Stimulated activated CD4-positive, alpha-beta T cell treated with anti-CD3 and anti-CD28 coated beads, Interleukin-1b, Interleukin-23, amount 100 ng/mL, for 48 hours (primary cell): ENCODE measurements at regions not wholly inside any gene's neighbourhood (a gene's known extent, or its start where the extent isn't known, plus 50 kb on each side); places are given as distances from the start of the nearest gene placed in this dataset.
"Not testable (repeated sequence)": the region's sequence is repeated elsewhere in the genome, so short reads cannot be mapped to it uniquely, and the experiment has no call there.

Source experiments
- DNase-seq: peaks from one replicate; pipeline ENCODE4 v3.0.0-alpha.2; 2020

DNA sequence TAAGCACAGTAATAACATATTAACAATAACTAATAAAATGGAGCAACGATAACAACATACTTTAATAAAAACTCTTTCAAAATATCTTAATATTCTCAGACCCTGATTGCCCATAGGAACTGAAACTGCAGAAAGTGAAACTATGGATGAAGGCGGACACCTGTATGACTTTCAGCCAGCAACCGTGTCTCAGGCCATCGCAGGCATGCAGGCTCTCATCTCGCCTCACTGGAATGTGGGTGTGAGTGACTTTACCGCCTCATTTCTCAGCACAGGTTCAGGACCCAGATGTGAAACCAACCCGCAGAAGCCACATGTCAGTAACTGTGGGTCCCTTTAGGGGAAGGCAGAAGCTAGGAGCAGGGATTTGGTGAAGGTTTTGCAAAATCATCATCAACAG is 539.1 kb downstream of the FAM181B start:
- DNase-seq: no peak

DNA sequence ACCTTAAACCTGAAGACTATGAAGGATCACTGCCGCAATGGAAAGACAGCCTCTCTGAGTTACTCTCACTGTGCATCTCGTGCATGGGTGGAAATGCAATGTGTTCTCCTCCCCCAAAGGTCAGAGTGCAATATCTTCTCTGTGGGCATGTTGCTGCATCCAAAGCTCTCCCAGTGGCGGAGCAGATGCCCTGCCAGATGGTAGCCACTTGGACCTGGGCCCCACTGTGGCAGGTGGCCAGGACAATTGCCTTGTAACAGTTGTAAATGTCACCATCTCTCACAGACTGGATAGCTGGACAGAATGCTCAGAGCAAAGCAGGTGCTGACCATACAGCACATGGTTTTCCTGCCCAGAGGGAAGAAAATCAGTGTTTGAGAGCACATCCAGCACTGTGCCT is 542.0 kb downstream of the FAM181B start:
- no peak for DNase-seq

DNA sequence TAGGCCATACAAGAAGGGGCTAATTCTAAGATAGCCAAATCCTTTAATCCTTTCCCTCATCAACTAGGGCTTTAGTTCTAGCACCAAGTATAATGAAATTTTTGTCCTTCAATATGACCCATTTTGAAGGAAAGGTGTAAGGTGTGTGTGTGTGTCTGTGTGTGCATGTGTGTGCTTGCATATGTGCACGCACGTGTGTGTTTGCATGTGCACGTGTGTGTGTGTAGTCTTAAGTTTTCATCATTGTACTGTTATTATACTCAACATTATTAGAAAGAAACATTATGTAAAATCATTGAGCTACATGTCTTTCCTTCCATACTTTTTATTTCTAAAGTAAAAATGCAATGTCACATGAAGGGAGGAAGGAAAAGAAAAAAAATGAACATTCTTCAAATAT is 547.7 kb downstream of the FAM181B start:
- DNase-seq: no peak

DNA sequence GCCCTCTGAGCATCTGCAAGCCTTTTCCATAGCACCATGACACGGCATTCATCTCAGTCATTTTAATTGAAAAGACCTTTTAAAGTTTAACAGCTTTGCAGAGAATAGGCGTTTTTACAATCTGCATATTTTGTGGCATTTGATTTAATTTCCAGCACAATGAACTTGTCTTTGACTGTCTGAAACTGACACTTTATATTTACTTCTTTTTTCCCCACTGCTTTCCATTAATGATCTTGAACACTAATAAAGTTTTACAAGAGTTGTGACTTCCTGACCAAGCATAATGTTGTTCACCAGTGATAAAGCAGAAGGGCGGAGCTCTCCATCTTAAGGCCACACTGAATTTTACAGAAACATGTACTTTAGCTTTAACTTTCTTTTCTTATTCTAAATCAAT is 548.7 kb downstream of the FAM181B start:
- DNase-seq: no peak

DNA sequence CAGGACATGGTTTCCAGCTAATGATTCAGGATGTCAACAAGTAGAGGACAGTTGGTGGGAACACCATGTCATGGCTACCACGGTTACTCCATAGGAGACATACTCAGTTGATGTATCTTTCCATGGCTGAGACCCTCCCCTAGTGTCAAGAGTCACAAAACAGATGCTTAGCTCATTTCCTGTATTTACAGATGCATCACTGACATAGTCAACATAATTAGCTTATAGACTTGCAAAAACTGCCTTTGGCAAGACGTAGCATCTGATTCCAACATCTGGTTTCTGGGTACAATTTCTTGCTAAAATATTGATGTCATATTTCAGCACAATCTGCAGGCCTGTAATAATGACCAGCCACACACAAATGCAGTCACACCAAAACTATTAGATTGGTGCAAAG is 550.3 kb downstream of the FAM181B start:
- DNase-seq: no peak

DNA sequence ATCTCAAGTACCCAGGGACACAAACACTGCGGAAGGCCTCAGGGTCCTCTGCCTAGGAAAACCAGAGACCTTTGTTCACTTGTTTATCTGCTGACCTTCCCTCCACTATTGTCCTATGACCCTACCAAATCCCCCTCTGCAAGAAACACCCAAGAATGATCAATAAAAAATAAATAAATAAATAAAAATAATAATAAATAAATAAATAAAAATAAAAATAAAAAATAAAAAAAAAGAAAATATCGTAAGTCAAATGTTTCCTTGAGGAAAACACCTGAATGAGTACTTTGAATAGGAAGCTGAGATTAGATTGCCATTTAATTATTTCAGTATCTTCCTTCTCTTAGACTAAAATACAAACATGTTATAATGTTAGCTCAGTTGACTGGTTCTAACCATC is 551.0 kb downstream of the FAM181B start:
- DNase-seq: not testable (repeated sequence)

DNA sequence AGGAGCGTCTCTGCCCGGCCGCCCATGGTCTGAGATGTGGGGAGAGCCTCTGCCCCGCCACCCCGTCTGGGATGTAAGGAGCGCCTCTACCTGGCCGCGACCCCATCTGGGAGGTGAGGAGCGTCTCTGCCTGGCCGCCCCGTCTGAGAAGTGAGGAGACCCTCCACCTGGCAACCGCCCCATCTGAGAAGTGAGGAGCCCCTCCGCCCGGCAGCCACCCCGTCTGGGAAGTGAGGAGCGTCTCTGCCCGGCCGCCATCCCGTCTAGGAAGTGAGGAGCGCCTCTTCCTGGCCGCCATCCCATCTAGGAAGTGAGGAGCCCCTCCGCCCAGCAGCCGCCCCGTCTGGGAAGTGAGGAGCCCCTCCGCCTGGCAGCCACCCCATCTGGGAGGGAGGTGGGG is 551.9 kb downstream of the FAM181B start:
- DNase-seq: not testable (repeated sequence)

DNA sequence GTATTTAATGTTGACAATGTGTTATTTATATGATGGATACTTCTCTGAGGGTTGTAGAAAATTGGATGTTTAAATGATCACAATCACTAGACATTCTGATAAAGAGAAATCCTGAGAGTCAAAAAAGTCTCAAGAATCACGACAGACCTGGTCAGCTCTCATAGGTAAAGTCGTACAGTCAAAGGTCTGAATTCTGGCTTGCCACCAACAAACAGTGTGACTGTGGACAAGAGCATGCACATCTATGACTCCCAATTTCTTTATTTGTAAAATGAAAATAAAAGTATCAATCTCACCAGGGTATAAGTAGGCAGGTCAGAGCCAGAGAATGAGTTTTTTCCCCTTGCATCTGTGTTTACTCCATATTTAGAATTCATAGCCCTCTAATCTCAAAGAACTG is 556.7 kb downstream of the FAM181B start:
- DNase-seq: no peak

DNA sequence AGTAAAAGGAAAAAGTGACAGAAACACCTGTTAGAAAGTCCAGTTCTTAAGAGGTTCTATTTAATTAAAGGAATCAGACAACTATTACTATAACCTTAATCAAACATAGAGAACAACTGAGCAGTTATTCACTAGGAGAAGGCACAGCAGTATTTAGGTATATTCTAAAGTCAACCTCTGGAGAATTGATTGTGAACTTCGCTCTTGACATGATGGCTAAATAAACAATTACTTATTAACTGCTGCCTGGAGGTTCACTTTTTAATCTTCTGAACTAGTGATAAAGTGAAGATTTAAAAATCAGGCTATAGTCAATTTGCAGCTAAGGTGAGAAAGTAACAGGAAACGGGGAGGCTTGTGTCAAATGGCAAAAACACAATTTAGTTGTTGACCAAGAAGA is 557.3 kb downstream of the FAM181B start:
- DNase-seq: no peak

DNA sequence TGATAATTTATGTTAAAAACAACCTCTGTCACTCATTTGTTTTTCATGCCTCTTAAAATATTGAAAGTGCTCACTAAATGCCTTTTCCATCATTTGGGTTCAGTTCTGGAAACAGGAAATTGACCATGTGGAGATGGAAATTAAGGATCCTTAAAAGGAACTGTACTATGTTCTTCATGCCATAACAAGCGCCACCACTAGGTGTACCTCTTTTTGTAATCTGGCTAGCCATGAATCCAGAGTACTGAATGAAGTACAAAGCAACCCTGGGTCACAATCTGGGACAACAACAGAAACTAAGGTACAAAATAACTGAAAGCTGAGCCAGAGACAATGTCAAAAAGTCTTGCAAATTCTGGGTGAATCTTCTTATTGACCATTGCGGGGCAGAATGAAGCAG is 559.1 kb downstream of the FAM181B start:
- DNase-seq: no peak

DNA sequence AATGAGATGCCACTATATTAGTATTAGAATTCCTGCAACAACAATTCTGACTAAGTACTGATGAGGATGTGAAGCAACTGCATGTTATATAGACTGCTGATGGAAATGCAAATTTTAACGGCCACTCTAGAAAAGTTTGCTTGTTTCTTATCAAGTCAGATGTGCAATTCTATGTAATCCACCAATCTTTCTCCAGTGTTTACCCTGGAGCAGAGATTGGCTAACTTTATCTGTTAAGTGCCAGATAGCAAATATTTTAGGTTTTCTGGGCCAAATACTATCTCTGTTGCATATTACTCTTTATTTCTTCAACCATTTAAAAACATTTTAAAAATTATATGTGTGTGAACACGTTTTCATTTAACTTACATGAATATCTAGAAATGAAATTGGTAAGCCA is 586.9 kb downstream of the FAM181B start:
- DNase-seq: no peak

DNA sequence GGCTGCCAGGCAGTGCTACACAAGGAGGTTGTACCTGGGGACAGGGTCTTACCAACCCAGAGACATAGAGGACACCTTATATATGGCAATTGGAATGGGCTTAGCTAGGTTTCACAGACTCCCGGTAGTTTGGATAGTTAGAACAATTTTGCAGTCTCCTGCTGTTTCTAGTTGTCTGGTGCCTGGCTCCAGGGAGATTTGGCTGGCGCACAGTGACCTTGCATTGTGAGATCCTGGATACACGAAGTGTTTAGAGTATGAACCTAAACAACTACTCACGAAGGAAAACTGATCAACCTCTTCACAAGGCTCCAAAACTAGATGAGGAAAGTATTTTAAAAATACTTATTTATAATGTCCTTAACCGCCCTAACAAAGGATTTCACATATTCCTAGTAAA is 614.7 kb downstream of the FAM181B start:
- no peak for DNase-seq

DNA sequence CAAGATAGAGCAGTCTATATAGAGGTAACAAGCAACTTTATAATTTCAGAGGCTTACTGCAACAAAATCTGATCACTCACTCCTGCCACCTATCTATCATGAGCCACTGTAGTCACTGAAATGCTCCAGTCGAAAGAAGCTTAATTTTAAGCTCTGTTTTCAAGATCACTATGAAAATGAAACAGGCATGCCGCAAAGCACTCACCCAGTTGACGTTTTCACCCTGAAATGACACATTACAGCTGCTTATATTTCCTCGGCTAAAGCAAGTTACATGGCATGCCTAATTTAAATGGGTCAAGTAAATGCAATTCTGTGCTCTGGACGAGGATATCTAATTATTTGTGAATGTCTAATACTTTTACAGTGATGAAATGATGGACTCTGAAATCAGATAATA is 616.3 kb downstream of the FAM181B start:
- no peak for DNase-seq

DNA sequence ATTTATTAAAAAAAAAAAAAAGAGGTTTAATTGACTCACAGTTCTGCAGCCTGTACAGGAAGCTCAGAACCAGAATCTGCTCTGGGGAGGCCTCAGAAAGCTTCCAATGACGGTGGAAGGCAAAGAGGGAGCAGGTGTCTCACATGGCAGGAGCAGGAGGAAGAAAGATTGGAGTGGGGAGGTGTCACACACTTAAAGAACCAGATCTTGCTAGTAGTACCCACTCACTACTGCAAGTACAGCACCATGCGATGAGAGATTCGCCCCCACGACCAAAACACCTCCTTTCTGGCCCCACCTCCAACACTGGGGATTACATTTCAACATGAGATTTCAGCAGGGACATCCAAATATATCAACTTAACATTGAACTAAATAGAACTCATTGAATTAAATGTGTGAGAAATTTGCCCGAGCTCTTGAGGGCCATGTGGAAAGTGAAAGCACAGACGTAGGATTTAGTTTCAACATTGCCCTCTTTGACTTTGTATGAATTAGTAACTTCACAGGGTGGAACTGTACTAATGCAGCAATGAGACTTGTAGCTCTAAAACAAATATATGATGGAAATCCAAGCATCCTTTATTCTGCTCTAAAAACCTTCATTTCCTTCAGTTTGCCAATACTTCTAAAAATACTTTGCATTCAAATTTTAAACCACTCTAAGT is 628.2 kb downstream of the FAM181B start:
- no peak for DNase-seq

DNA sequence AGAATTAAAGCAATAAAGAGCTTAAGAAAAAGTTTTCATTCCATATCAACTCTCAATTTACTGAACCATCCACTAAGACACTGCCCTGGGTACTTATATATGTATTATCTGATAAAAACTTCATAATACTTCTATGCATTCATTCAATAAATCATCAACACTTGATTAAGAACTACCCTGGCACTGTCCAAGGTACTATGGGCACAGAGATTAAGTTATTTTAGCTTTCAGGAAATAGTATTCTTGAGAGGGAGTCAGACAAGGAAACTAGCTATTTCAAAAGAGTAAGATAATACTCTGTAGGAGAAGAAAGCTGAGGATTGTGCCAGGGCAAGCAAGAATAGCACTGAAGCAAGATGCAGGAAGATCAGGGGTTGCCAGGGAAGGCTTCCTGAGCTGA is 640.8 kb downstream of the FAM181B start:
- DNase-seq: no peak

DNA sequence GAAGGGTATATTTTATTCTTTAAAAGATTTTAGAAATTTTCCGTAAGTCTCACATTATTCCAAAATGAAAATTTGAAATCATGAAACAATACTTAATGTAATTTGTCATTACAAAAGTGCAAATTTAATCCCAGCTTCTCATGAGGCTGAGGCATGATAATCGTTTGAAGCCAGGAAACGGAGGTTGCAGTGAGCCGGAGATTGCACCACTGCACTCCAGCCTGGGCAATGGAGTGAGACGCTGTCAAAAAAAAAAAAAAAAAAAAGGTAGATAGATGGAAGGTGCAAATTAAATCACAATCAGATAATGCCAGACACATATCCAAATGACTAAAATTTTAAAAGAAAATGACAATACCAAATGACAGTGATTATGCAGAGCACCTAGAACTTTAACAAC is 644.2 kb downstream of the FAM181B start:
- no peak for DNase-seq

DNA sequence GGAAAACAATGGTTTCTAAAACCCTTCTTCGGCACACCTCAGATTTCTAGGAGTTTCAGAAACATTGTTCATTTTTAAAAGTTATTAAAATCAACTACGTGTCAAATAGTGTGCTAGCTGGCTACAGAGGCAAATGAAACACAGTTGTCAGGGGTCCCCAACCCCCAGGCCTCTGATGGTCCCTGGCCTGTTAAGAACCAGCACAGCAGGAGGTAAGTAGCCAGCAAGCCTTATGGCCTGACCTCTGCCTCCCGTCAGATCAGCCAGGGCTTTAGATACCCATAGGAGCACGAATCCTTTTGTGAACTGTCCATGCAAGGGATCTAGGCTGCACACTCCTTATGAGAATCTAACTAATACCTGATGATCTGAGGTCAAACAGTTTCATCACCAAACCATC is 648.2 kb downstream of the FAM181B start:
- no peak for DNase-seq

DNA sequence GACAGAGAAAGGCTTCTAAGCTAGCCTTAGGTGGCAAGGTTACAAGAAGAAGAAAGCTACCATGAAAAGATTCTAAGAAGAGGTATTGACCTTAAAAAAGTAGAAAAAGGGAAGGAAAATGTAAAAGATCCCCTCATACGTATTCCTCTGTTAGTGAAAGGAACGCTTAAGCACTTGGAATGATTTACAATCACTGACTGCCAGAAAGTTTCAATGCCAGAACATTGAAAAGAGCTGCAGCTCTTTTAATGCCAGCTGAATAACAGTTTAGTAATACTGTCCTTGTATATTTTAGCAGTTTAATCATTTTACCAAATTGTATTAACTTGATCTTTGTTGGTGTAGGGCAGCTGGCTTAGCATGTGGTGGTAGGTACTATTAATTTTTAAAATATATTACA is 650.7 kb downstream of the FAM181B start:
- DNase-seq: no peak

DNA sequence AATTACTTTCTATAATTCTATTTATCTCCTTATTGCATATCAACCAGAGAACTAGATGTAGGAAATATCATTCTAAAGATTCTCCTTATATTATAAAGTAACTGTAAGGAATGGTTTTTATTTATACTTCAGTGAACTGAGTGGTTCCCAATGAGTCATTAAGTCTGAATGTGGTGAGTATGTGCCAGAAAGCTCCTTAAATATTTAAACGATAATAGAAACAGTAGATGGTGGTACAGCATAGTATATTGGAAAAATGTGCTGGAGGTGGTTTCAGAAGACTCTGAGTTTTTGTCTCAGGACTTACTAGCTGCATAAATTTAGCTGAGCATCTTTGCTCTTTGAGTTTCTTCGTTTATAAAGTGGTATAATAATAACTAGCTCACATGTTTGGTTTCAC is 653.5 kb downstream of the FAM181B start:
- no peak for DNase-seq

DNA sequence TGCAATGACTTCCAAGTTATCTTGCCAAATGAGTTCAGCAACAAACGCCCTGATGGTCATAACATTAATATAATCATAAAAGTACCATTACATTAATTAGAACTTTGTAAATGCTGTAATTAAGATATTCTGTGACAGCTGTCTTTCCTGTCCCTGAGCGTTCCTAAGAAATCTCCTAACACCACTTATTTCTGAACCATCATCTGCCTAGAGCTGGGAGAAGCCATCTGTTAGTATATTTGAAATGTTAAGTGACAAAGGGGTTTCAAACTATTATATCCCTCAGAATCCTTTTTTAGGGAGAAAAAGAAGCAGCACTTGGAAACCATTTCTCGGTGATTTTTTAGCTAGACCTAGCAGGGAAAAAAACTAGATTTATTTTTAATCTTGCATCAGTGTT is 657.5 kb downstream of the FAM181B start:
- DNase-seq: no peak

DNA sequence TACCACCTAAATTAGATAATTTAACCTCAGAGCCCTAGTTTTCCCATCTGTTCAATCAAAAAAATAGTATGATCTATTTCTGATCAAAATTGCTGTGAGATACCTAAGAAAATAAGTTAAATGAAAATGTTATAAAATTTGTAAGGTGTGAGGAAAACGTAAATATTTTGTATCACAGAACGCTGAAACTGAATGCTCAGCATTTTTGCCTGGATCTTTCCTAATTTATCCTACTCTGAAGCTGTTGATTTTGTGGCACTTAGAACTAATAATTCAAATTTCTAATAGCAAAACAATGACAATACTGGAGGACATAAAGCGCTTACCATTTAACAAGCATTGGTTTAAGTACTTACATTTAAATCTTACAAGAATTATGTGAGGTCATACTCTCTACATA is 674.2 kb downstream of the FAM181B start:
- DNase-seq: no peak

DNA sequence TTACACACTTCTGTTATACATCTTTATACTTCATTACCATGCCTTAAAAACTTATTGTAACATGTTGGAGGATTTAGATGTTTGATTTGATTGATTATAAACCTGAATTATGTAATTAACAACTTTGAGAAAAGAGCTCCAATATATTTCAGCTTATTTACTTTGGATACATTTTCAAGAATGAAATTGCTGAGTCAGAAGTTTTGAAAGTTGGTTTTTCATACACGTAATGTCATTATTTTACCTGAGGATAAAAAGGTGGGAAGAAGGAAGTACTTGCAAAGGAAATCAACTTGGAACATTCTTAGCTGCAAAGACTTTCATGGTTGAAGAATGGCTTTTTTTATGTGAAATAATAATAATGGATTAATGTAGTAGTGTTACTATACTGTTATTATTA is 677.2 kb downstream of the FAM181B start:
- no peak for DNase-seq

DNA sequence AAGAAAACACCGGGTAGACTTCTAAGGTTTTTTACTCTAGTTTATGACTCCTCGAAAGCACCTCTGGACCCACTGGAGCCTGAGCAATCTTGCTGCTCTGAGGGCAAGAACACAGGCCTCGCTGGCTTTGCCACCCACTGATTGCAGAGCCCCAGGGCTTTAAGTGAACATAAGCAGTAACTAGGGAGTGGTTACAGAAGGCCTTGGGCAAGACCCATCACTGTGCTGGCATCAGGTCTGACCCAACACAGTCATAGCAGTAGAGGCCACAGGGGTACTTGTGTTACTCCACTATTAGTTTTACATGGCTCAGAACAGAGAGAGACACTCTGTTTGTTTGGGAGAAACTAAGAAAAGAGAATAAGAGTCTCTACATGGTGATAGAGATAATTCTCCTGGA is 684.5 kb downstream of the FAM181B start:
- no peak for DNase-seq

DNA sequence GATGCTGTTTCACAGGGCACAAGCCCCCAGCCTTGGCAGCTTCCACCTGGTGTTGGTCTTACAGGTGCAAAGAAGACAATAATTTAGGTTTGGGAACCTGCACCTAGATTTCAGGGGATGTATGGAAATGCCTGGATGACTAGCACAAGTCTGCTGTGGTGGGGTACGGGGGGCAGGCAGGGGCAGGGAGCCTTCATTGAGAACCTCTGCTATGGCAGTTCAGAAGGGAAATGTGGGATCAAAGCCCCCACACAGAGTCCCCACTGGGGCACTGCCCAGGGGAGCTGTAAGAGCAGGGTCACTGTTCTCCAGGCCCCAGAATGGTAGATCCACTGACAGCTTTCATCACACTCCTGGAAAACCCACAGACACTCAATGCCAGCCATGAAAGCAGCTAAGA is 686.5 kb downstream of the FAM181B start:
- no peak for DNase-seq

DNA sequence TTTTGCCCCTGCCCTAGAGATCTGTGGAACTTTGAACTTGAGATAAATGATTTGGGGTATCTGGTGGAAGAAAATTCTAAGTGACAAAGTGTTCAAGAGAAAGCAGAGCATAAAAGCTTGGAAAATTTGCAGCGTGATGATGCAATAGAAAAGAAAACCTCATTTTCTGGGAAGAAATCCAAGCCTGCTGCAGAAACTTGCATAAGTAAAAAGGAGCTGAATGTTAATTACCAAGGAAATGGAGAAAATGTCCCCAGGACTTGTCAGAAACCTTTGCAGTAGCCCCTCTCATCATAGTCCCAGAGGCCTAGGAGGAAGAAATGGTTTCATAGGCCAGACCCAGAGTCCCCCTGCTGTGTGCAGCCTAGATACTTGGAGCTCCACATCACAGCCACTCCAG is 686.9 kb downstream of the FAM181B start:
- DNase-seq: no peak
